ENCODE measurements at regions not wholly inside any gene's neighbourhood (a gene's known extent, or its start where the extent isn't known, plus 50 kb on each side); places are given as distances from the start of the nearest gene placed in this dataset.

GRCh38 chr6:28764761-28765282 is 159.0 kb downstream of the TRIM27 start:
- no peak overlapping the region for H3K27ac ChIP-seq
- ChIA-PET CTCF (interaction anchor here (0.7 kb wide), 1 partner anchor 76 kb away, joined by 3 read pairs; no protein-coding TSS in a partner anchor), POLR2A (ENCODE audit: low non-redundant PET) (no interaction called here)
- TF ChIP-seq CTCF (conservative IDR thresholded peaks at IDR 0.05; ENCODE audit: low read depth): no peak
- no peak for DNase-seq (ENCODE audit: low spot score)

GRCh38 chr6:28765978-28766351 is 157.8 kb downstream of the TRIM27 start:
- ChIA-PET POLR2A (ENCODE audit: low non-redundant PET) (no interaction called here), CTCF (interaction anchor here (0.6 to 0.7 kb wide), 2 partner anchors 23 to 39 kb away, joined by 3 read pairs; no protein-coding TSS in a partner anchor)
- no peak overlapping the region for H3K27ac ChIP-seq
- TF ChIP-seq CTCF (conservative IDR thresholded peaks at IDR 0.05; ENCODE audit: low read depth): no peak
- DNase-seq (ENCODE audit: low spot score): no peak

GRCh38 chr6:28766426-28766825 is 157.4 kb downstream of the TRIM27 start:
- TF ChIP-seq CTCF (conservative IDR thresholded peaks at IDR 0.05; ENCODE audit: low read depth): no peak
- ChIA-PET CTCF (interaction anchor here (0.6 kb wide), 1 partner anchor 23 kb away, joined by 3 read pairs; no protein-coding TSS in a partner anchor), POLR2A (ENCODE audit: low non-redundant PET) (no interaction called here)
- H3K27ac ChIP-seq: no peak overlapping the region
- no peak for DNase-seq (ENCODE audit: low spot score)

GRCh38 chr6:28767133-28767532 is 156.7 kb downstream of the TRIM27 start:
- ChIA-PET POLR2A (ENCODE audit: low non-redundant PET) (no interaction called here), CTCF (no interaction called here)
- TF ChIP-seq CTCF (conservative IDR thresholded peaks at IDR 0.05; ENCODE audit: low read depth): no peak
- H3K27ac ChIP-seq: no peak overlapping the region
- DNase-seq (ENCODE audit: low spot score): no peak

- ChIA-PET POLR2A (ENCODE audit: low non-redundant PET) (no interaction called here), CTCF (no interaction called here)
- TF ChIP-seq CTCF (conservative IDR thresholded peaks at IDR 0.05; ENCODE audit: low read depth): no peak
- no peak for DNase-seq (ENCODE audit: low spot score)
- H3K27ac ChIP-seq: no peak overlapping the region
Measured at GRCh38 chr6:28767691-28768090, 156.1 kb downstream of the TRIM27 start.

GRCh38 chr6:28768187-28768913 is 155.4 kb downstream of the TRIM27 start:
- H3K27ac ChIP-seq: no peak overlapping the region
- CTCF ChIA-PET: interaction anchor here (0.6 kb wide), 1 partner anchor 161 kb away, joined by 3 read pairs; no protein-coding TSS in a partner anchor
- DNase-seq (ENCODE audit: low spot score): no peak
- POLR2A ChIA-PET (ENCODE audit: low non-redundant PET): no interaction called here
- TF ChIP-seq CTCF (conservative IDR thresholded peaks at IDR 0.05; ENCODE audit: low read depth): no peak

All from RWPE1 (cell line).